OCI-LY7 (cell line): ENCODE measurements at regions not wholly inside any gene's neighbourhood (a gene's known extent, or its start where the extent isn't known, plus 50 kb on each side); places are given as distances from the start of the nearest gene placed in this dataset.

Experiments used
- BruUV-seq: library from RNA; stranded (reverse); fragments of 400-500 nt; replicated peaks from 2 replicates; lab custom pipeline; 2021; lab: Mats Ljungman, UMichigan
- CTCF ChIA-PET: fragments of 300-600 bp; sonication (Branson Sonifier 250); formaldehyde crosslinking; loops from one replicate; lab custom pipeline; 2022; ENCODE audit warnings: antibody characterized with exemption; ENCODE audit not compliant: unreplicated experiment; lab: Charles Lee
- POLR2A ChIA-PET: fragments of 300-600 bp; sonication (Branson Sonifier 250); formaldehyde crosslinking; loops from one replicate; lab custom pipeline; 2022; ENCODE audit warnings: antibody characterized with exemption; lab: Charles Lee
- DNase-seq: peaks from one replicate; pipeline ENCODE4 v3.0.0-alpha.2; 2015; ENCODE audit warnings: low spot score
- H2AFZ ChIP-seq: fragments of 200-600 bp; sonication (generic), shearing (Covaris generic); 2 replicates; pipeline ENCODE4 v1.6.1; 2014; ENCODE audit warnings: mild to moderate bottlenecking, antibody characterized with exemption, low read length, moderate library complexity
- H3K27ac ChIP-seq: fragments of 200-600 bp; sonication (generic); 2 replicates; pipeline ENCODE4 v1.5.1; 2014; ENCODE audit warnings: mixed run types, low read depth, mild to moderate bottlenecking, moderate library complexity, low read length, inconsistent platforms; ENCODE audit not compliant: poor library complexity, severe bottlenecking
- H3K36me3 ChIP-seq: fragments of 200-600 bp; sonication (generic); 2 replicates; pipeline ENCODE4 v1.6.1; 2014; ENCODE audit warnings: mild to moderate bottlenecking, antibody characterized with exemption, low read length, moderate library complexity, mixed read lengths; ENCODE audit not compliant: insufficient read depth
- H3K4me1 ChIP-seq: fragments of 200-600 bp; sonication (generic); 2 replicates; pipeline ENCODE4 v1.5.1; 2014; ENCODE audit warnings: mild to moderate bottlenecking, low read length; ENCODE audit not compliant: insufficient read depth, poor library complexity, severe bottlenecking
- H3K4me2 ChIP-seq: fragments of 200-600 bp; sonication (generic); 2 replicates; pipeline ENCODE4 v1.6.1; 2014; ENCODE audit warnings: mild to moderate bottlenecking, low read length
- H3K4me3 ChIP-seq: fragments of 200-600 bp; sonication (generic); 2 replicates; pipeline ENCODE4 v1.5.1; 2014; ENCODE audit warnings: mild to moderate bottlenecking, low read depth, low read length; ENCODE audit not compliant: poor library complexity, severe bottlenecking
- H3K79me2 ChIP-seq: fragments of 200-600 bp; sonication (generic); 2 replicates; pipeline ENCODE4 v1.6.1; 2016; ENCODE audit warnings: low read depth, mild to moderate bottlenecking, low read length, moderate library complexity, mixed read lengths; ENCODE audit not compliant: insufficient read depth
- H3K9me2 ChIP-seq: fragments of 200-600 bp; sonication (generic); 2 replicates; pipeline ENCODE4 v1.6.1; 2016; ENCODE audit warnings: mild to moderate bottlenecking, low read length, mixed read lengths; ENCODE audit not compliant: insufficient read depth
- H3K9me3 ChIP-seq: fragments of 200-600 bp; sonication (generic); 2 replicates; pipeline ENCODE4 v1.6.1; 2014; ENCODE audit warnings: mild to moderate bottlenecking, mixed run types, low read length, mixed read lengths
- H4K20me1 ChIP-seq: fragments of 200-600 bp; sonication (generic); 2 replicates; pipeline ENCODE4 v1.6.1; 2014; ENCODE audit warnings: mild to moderate bottlenecking, antibody characterized with exemption, low read length, moderate library complexity, mixed read lengths; ENCODE audit not compliant: insufficient read depth
- EZH2phosphoT487 ChIP-seq: fragments of 200-600 bp; sonication (generic); IDR thresholded peaks from 2 replicates; pipeline ENCODE4 v1.6.1; 2018; ENCODE audit warnings: low read depth, borderline replicate concordance, mild to moderate bottlenecking, mixed run types, antibody characterized with exemption, low read length, moderate library complexity, mixed read lengths
- intact Hi-C: fragments of 100-400 bp; cut with micrococcal nuclease; formaldehyde crosslinking; loops from one replicate; pipeline ENCODE4 v1.10.0; 2022; ENCODE audit not compliant: unreplicated experiment
- TF ChIP-seq, protein P1 (sequence below): fragments of 200-600 bp; sonication (generic); conservative IDR thresholded peaks from 2 replicates; pipeline ENCODE4 v1.5.1; 2014; ENCODE audit warnings: mild to moderate bottlenecking, antibody characterized with exemption, low read length, moderate library complexity, mixed read lengths

DNA sequence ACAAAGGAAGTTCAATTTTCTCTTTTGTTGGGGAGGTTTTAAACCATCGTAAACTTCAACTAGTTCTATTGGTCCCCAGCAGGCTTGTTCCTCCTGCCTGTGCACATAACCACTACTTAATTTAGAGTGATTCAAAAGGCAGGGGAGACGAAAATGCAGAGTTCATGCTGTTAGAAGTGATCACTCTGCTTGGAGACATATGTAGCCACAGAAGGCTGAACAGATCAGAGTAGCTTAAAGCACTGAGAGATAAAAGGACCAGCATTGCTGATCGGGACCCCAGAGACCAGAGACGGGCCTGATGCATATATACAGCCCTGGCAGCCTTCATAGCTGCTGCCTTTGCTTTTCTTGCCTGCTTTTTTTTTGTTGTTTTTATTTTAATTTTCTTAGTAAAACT, 662.0 kb upstream of the CPEB2 start:
- intact Hi-C loops, result no loop called here
- H3K9me3 ChIP-seq, result no peaks in the 10 kb centered on the region
- no peaks in the 10 kb centered on the region for H3K4me1 ChIP-seq
- H3K4me2 ChIP-seq, result no peak overlapping the region
- no peak for DNase-seq
- TF ChIP-seq EZH2phosphoT487, result no peak
- TF ChIP-seq, protein P1, sequence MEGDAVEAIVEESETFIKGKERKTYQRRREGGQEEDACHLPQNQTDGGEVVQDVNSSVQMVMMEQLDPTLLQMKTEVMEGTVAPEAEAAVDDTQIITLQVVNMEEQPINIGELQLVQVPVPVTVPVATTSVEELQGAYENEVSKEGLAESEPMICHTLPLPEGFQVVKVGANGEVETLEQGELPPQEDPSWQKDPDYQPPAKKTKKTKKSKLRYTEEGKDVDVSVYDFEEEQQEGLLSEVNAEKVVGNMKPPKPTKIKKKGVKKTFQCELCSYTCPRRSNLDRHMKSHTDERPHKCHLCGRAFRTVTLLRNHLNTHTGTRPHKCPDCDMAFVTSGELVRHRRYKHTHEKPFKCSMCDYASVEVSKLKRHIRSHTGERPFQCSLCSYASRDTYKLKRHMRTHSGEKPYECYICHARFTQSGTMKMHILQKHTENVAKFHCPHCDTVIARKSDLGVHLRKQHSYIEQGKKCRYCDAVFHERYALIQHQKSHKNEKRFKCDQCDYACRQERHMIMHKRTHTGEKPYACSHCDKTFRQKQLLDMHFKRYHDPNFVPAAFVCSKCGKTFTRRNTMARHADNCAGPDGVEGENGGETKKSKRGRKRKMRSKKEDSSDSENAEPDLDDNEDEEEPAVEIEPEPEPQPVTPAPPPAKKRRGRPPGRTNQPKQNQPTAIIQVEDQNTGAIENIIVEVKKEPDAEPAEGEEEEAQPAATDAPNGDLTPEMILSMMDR, result no peak
- CTCF ChIA-PET, result no interaction called here
- no peaks in the 10 kb centered on the region for H3K9me2 ChIP-seq
- BruUV-seq, result no TSS peak
- no peak overlapping the region for H2AFZ ChIP-seq
- POLR2A ChIA-PET, result interaction anchor here (0.7 kb wide), 1 partner anchor 9 kb away, joined by 3 read pairs; no protein-coding TSS in a partner anchor
- no peak overlapping the region for H3K4me3 ChIP-seq
- H3K36me3 ChIP-seq, result no peaks in the 10 kb centered on the region
- no peaks in the 10 kb centered on the region for H4K20me1 ChIP-seq
- H3K27ac ChIP-seq, result no peak overlapping the region
- no peaks in the 10 kb centered on the region for H3K79me2 ChIP-seq

DNA sequence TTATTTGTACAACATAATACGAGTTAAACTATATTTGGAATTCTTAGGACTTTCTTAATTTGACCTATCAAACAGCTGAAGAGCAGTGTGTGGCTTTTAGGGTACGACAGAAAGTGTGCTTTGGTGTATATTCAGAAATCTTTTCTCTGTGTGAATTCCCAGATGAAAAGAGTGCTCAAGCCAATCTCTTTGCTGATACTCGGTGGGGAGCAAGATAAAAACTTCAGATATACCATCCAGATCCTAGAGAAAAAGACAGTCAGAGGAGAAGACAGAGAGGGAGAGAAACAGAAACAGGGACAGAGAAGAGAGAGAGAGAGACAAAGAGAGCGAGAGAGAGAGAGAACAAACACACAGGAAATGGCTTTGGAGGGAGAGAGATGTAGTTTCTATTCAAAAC, 658.3 kb upstream of the CPEB2 start:
- TF ChIP-seq EZH2phosphoT487, result no peak
- TF ChIP-seq, protein P1, result no peak
- no peak overlapping the region for H3K4me2 ChIP-seq
- no peak overlapping the region for H3K27ac ChIP-seq
- H3K79me2 ChIP-seq, result no peaks in the 10 kb centered on the region
- H3K4me1 ChIP-seq, result no peaks in the 10 kb centered on the region
- BruUV-seq, result no TSS peak
- no peaks in the 10 kb centered on the region for H4K20me1 ChIP-seq
- no peak overlapping the region for H2AFZ ChIP-seq
- no peak for DNase-seq
- no peaks in the 10 kb centered on the region for H3K9me3 ChIP-seq
- no peak overlapping the region for H3K4me3 ChIP-seq
- CTCF ChIA-PET, result no interaction called here
- H3K9me2 ChIP-seq, result no peaks in the 10 kb centered on the region
- POLR2A ChIA-PET, result interaction anchor here (0.7 kb wide), 1 partner anchor 42 kb away, joined by 3 read pairs; no protein-coding TSS in a partner anchor
- H3K36me3 ChIP-seq, result no peaks in the 10 kb centered on the region
- intact Hi-C loops, result no loop called here

DNA sequence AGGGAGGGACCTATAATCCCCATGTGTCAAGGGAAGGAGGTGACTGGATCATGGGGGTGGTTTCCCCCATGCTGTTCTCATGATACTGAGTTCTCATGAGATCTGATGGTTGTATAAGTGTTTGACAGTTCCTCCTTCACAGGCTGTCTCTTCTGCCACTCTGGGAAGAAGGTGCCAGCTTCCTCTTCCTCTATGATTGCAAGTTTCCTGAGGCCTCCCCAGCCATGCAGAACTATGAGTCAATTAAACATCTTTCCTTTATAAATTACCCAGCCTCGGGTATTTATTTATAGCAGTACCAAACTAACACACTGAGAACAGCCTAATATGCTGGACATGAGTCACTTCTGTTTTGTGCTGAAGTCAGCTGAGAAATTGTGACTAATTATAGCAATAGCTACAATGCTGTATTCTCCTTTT, 656.9 kb upstream of the CPEB2 start:
- TF ChIP-seq, protein P1, result no peak
- no peak for TF ChIP-seq EZH2phosphoT487
- no peak overlapping the region for H3K4me3 ChIP-seq
- no peak overlapping the region for H2AFZ ChIP-seq
- no peak overlapping the region for H3K27ac ChIP-seq
- H4K20me1 ChIP-seq, result no peaks in the 10 kb centered on the region
- CTCF ChIA-PET, result no interaction called here
- no peaks in the 10 kb centered on the region for H3K9me3 ChIP-seq
- DNase-seq, result no peak
- no peaks in the 10 kb centered on the region for H3K9me2 ChIP-seq
- no peaks in the 10 kb centered on the region for H3K79me2 ChIP-seq
- BruUV-seq, result no TSS peak
- intact Hi-C loops, result no loop called here
- no peaks in the 10 kb centered on the region for H3K36me3 ChIP-seq
- POLR2A ChIA-PET, result interaction anchor here (0.5 to 0.6 kb wide), 2 partner anchors 108 to 139 kb away, joined by 3 to 4 read pairs; no protein-coding TSS in a partner anchor
- no peak overlapping the region for H3K4me2 ChIP-seq
- no peaks in the 10 kb centered on the region for H3K4me1 ChIP-seq
